ENCODE measurements at regions not wholly inside any gene's neighbourhood (a gene's known extent, or its start where the extent isn't known, plus 50 kb on each side); places are given as distances from the start of the nearest gene placed in this dataset.

GRCh38 chr17:33798308-33798707 lies 456.8 kb upstream of the CCL2 start:
- TF ChIP-seq, protein P1, sequence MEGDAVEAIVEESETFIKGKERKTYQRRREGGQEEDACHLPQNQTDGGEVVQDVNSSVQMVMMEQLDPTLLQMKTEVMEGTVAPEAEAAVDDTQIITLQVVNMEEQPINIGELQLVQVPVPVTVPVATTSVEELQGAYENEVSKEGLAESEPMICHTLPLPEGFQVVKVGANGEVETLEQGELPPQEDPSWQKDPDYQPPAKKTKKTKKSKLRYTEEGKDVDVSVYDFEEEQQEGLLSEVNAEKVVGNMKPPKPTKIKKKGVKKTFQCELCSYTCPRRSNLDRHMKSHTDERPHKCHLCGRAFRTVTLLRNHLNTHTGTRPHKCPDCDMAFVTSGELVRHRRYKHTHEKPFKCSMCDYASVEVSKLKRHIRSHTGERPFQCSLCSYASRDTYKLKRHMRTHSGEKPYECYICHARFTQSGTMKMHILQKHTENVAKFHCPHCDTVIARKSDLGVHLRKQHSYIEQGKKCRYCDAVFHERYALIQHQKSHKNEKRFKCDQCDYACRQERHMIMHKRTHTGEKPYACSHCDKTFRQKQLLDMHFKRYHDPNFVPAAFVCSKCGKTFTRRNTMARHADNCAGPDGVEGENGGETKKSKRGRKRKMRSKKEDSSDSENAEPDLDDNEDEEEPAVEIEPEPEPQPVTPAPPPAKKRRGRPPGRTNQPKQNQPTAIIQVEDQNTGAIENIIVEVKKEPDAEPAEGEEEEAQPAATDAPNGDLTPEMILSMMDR (IDR thresholded peaks at IDR 0.05), result no peak
- no peak for TF ChIP-seq POLR2A (IDR thresholded peaks at IDR 0.05)
- TF ChIP-seq EP300 (IDR thresholded peaks at IDR 0.05), result no peak
